OCI-LY7 (cell line): ENCODE measurements at regions not wholly inside any gene's neighbourhood (a gene's known extent, or its start where the extent isn't known, plus 50 kb on each side); places are given as distances from the start of the nearest gene placed in this dataset.

Experiments
- BruUV-seq: library from RNA; stranded (reverse); fragments of 400-500 nt; replicated peaks from 2 replicates; lab custom pipeline; 2021; lab: Mats Ljungman, UMichigan
- CTCF ChIA-PET: fragments of 300-600 bp; sonication (Branson Sonifier 250); formaldehyde crosslinking; loops from one replicate; lab custom pipeline; 2022; ENCODE audit warnings: antibody characterized with exemption; ENCODE audit not compliant: unreplicated experiment; lab: Charles Lee
- POLR2A ChIA-PET: fragments of 300-600 bp; sonication (Branson Sonifier 250); formaldehyde crosslinking; loops from one replicate; lab custom pipeline; 2022; ENCODE audit warnings: antibody characterized with exemption; lab: Charles Lee
- DNase-seq: peaks from one replicate; pipeline ENCODE4 v3.0.0-alpha.2; 2015; ENCODE audit warnings: low spot score
- H2AFZ ChIP-seq: fragments of 200-600 bp; sonication (generic), shearing (Covaris generic); 2 replicates; pipeline ENCODE4 v1.6.1; 2014; ENCODE audit warnings: mild to moderate bottlenecking, antibody characterized with exemption, low read length, moderate library complexity
- H3K27ac ChIP-seq: fragments of 200-600 bp; sonication (generic); 2 replicates; pipeline ENCODE4 v1.5.1; 2014; ENCODE audit warnings: mixed run types, low read depth, mild to moderate bottlenecking, moderate library complexity, low read length, inconsistent platforms; ENCODE audit not compliant: poor library complexity, severe bottlenecking
- H3K36me3 ChIP-seq: fragments of 200-600 bp; sonication (generic); 2 replicates; pipeline ENCODE4 v1.6.1; 2014; ENCODE audit warnings: mild to moderate bottlenecking, antibody characterized with exemption, low read length, moderate library complexity, mixed read lengths; ENCODE audit not compliant: insufficient read depth
- H3K4me1 ChIP-seq: fragments of 200-600 bp; sonication (generic); 2 replicates; pipeline ENCODE4 v1.5.1; 2014; ENCODE audit warnings: mild to moderate bottlenecking, low read length; ENCODE audit not compliant: insufficient read depth, poor library complexity, severe bottlenecking
- H3K4me2 ChIP-seq: fragments of 200-600 bp; sonication (generic); 2 replicates; pipeline ENCODE4 v1.6.1; 2014; ENCODE audit warnings: mild to moderate bottlenecking, low read length
- H3K4me3 ChIP-seq: fragments of 200-600 bp; sonication (generic); 2 replicates; pipeline ENCODE4 v1.5.1; 2014; ENCODE audit warnings: mild to moderate bottlenecking, low read depth, low read length; ENCODE audit not compliant: poor library complexity, severe bottlenecking
- H3K79me2 ChIP-seq: fragments of 200-600 bp; sonication (generic); 2 replicates; pipeline ENCODE4 v1.6.1; 2016; ENCODE audit warnings: low read depth, mild to moderate bottlenecking, low read length, moderate library complexity, mixed read lengths; ENCODE audit not compliant: insufficient read depth
- H3K9me2 ChIP-seq: fragments of 200-600 bp; sonication (generic); 2 replicates; pipeline ENCODE4 v1.6.1; 2016; ENCODE audit warnings: mild to moderate bottlenecking, low read length, mixed read lengths; ENCODE audit not compliant: insufficient read depth
- H3K9me3 ChIP-seq: fragments of 200-600 bp; sonication (generic); 2 replicates; pipeline ENCODE4 v1.6.1; 2014; ENCODE audit warnings: mild to moderate bottlenecking, mixed run types, low read length, mixed read lengths
- H4K20me1 ChIP-seq: fragments of 200-600 bp; sonication (generic); 2 replicates; pipeline ENCODE4 v1.6.1; 2014; ENCODE audit warnings: mild to moderate bottlenecking, antibody characterized with exemption, low read length, moderate library complexity, mixed read lengths; ENCODE audit not compliant: insufficient read depth
- CTCF ChIP-seq: fragments of 200-600 bp; sonication (generic); conservative IDR thresholded peaks from 2 replicates; pipeline ENCODE4 v1.5.1; 2014; ENCODE audit warnings: mild to moderate bottlenecking, antibody characterized with exemption, low read length, moderate library complexity, mixed read lengths
- EZH2phosphoT487 ChIP-seq: fragments of 200-600 bp; sonication (generic); IDR thresholded peaks from 2 replicates; pipeline ENCODE4 v1.6.1; 2018; ENCODE audit warnings: low read depth, borderline replicate concordance, mild to moderate bottlenecking, mixed run types, antibody characterized with exemption, low read length, moderate library complexity, mixed read lengths
- intact Hi-C: fragments of 100-400 bp; cut with micrococcal nuclease; formaldehyde crosslinking; loops from one replicate; pipeline ENCODE4 v1.10.0; 2022; ENCODE audit not compliant: unreplicated experiment

GRCh38 chr4:181594188-181594587, 649.0 kb upstream of the TENM3 start:
- Histone ChIP-seq H3K4me2 (no peak overlapping the region), H3K9me3 (no peaks in the 10 kb centered on the region), H2AFZ (no peak overlapping the region), H3K36me3 (no peaks in the 10 kb centered on the region), H3K9me2 (no peaks in the 10 kb centered on the region), H3K4me3 (no peak overlapping the region), H3K79me2 (no peaks in the 10 kb centered on the region), H4K20me1 (no peaks in the 10 kb centered on the region), H3K27ac (no peak overlapping the region), H3K4me1 (no peaks in the 10 kb centered on the region)
- intact Hi-C loops: no loop called here
- POLR2A ChIA-PET: interaction anchor here (0.7 kb wide), 1 partner anchor 150 kb away, joined by 3 read pairs; no protein-coding TSS in a partner anchor
- TF ChIP-seq CTCF: no peak
- no peak for TF ChIP-seq EZH2phosphoT487
- CTCF ChIA-PET: no interaction called here
- DNase-seq: no peak
- no TSS peak for BruUV-seq

- no peaks in the 10 kb centered on the region for H4K20me1 ChIP-seq
- BruUV-seq: no TSS peak
- no peak for TF ChIP-seq EZH2phosphoT487
- TF ChIP-seq CTCF: no peak
- intact Hi-C loops: no loop called here
- H3K9me3 ChIP-seq: no peaks in the 10 kb centered on the region
- H2AFZ ChIP-seq: no peak overlapping the region
- H3K9me2 ChIP-seq: no peaks in the 10 kb centered on the region
- CTCF ChIA-PET: no interaction called here
- H3K4me3 ChIP-seq: no peak overlapping the region
- no peaks in the 10 kb centered on the region for H3K36me3 ChIP-seq
- no peak overlapping the region for H3K27ac ChIP-seq
- H3K79me2 ChIP-seq: no peaks in the 10 kb centered on the region
- no peak overlapping the region for H3K4me2 ChIP-seq
- no peaks in the 10 kb centered on the region for H3K4me1 ChIP-seq
- POLR2A ChIA-PET: no interaction called here
- DNase-seq: no peak
Measured at GRCh38 chr4:181595716-181596115, 647.5 kb upstream of the TENM3 start.

DNA sequence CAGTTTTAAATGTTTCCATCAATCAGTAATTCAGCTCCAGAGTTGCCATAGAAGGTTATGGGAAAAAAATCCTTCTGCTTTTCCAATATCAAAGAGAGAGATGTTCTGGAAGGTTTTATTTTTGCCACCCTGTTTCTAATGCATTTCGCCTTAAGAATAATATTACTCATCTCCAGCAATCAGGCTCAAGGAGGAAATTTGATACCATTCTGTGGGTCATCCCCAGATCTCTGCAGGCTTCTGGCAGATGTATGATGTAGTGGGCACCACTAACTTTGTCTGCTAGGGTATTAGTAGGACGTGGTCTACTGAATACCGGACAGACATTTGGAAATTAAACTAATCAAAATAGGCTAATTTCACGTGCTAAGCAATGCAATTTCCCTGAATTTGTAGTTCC, 645.4 kb upstream of the TENM3 start:
- Histone ChIP-seq H3K9me2 (no peaks in the 10 kb centered on the region), H3K4me3 (no peak overlapping the region), H2AFZ (no peak overlapping the region), H3K27ac (no peak overlapping the region), H3K79me2 (no peaks in the 10 kb centered on the region), H3K36me3 (no peaks in the 10 kb centered on the region), H3K9me3 (no peaks in the 10 kb centered on the region), H3K4me1 (no peaks in the 10 kb centered on the region), H3K4me2 (no peak overlapping the region), H4K20me1 (no peaks in the 10 kb centered on the region)
- intact Hi-C loops: no loop called here
- BruUV-seq: no TSS peak
- CTCF ChIA-PET: no interaction called here
- DNase-seq: no peak
- POLR2A ChIA-PET: interaction anchor here (0.6 kb wide), 1 partner anchor 38 kb away, joined by 3 read pairs; no protein-coding TSS in a partner anchor
- TF ChIP-seq CTCF (no peak), EZH2phosphoT487 (no peak)
